Loucy (cell line): ENCODE measurements at regions not wholly inside any gene's neighbourhood (a gene's known extent, or its start where the extent isn't known, plus 50 kb on each side); places are given as distances from the start of the nearest gene placed in this dataset.
"Not testable (repeated sequence)": the region's sequence is repeated elsewhere in the genome, so short reads cannot be mapped to it uniquely, and the experiment has no call there.

Source experiments
- CTCF ChIP-seq: fragments of 200-600 bp; sonication (generic); conservative IDR thresholded peaks from 2 replicates; pipeline ENCODE4 v1.5.1; 2014; ENCODE audit warnings: mild to moderate bottlenecking, antibody characterized with exemption, low read length
- EZH2phosphoT487 ChIP-seq: fragments of 200-600 bp; IDR thresholded peaks from 2 replicates; pipeline ENCODE4 v1.6.1; 2018; ENCODE audit warnings: antibody characterized with exemption, mild to moderate bottlenecking, moderate library complexity, borderline replicate concordance

GRCh38 chr1:83481284-83481683, 517.6 kb downstream of the TTLL7 start:
- not testable (repeated sequence) for TF ChIP-seq CTCF, EZH2phosphoT487
